ENCODE measurements at regions not wholly inside any gene's neighbourhood (a gene's known extent, or its start where the extent isn't known, plus 50 kb on each side); places are given as distances from the start of the nearest gene placed in this dataset.

DNA sequence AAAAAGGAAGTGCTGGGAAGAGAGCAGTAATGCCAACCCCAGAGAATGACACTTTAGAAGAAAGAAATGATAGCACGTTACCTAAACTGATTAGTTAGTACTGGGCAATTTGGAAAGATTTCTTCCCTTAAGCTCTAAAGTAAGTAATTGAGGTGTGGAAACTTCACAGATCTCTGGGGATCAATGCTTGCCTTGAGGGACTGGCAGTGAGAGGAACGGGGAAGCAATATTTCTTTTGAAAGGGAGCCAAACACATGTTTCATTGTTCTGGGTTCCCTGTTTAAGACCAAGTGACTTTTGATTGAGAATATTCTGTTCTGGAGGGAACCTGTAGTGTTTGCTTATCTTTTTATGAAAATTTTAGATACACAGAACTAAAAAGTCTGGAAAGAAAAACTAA is 190.5 kb downstream of the NDFIP2 start:
- Histone ChIP-seq H3K27me3 (no peaks in the 10 kb centered on the region), H3K9me3 (no peaks in the 10 kb centered on the region), H3K36me3 (no peaks in the 10 kb centered on the region), H3K27ac (replicated peaks in 1 of 4) (no peak overlapping the region), H3K4me1 (peaks cover 13 to 28% (median 17%) of the 10 kb centered on the region in 4 donors), H3K4me3 (no peak overlapping the region)
- DNase-seq (ENCODE audit: extremely low spot score), result no peak
- intact Hi-C loops (cut with DNase I), result loop anchor here (10.0 kb wide), 1 partner anchor 673 kb away; the partner anchor contains the start of gene SPRY2
- 38% methylated on average over 2 of the region's 2 CpGs for WGBS
- TF ChIP-seq POLR2A (IDR thresholded peaks at IDR 0.05; ENCODE audit: low read depth) (no peak), EP300 (IDR thresholded peaks at IDR 0.05) (no peak), POLR2AphosphoS5 (IDR thresholded peaks at IDR 0.05) (no peak)
- TF ChIP-seq, protein P1, sequence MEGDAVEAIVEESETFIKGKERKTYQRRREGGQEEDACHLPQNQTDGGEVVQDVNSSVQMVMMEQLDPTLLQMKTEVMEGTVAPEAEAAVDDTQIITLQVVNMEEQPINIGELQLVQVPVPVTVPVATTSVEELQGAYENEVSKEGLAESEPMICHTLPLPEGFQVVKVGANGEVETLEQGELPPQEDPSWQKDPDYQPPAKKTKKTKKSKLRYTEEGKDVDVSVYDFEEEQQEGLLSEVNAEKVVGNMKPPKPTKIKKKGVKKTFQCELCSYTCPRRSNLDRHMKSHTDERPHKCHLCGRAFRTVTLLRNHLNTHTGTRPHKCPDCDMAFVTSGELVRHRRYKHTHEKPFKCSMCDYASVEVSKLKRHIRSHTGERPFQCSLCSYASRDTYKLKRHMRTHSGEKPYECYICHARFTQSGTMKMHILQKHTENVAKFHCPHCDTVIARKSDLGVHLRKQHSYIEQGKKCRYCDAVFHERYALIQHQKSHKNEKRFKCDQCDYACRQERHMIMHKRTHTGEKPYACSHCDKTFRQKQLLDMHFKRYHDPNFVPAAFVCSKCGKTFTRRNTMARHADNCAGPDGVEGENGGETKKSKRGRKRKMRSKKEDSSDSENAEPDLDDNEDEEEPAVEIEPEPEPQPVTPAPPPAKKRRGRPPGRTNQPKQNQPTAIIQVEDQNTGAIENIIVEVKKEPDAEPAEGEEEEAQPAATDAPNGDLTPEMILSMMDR (IDR thresholded peaks at IDR 0.05), result no peak

DNA sequence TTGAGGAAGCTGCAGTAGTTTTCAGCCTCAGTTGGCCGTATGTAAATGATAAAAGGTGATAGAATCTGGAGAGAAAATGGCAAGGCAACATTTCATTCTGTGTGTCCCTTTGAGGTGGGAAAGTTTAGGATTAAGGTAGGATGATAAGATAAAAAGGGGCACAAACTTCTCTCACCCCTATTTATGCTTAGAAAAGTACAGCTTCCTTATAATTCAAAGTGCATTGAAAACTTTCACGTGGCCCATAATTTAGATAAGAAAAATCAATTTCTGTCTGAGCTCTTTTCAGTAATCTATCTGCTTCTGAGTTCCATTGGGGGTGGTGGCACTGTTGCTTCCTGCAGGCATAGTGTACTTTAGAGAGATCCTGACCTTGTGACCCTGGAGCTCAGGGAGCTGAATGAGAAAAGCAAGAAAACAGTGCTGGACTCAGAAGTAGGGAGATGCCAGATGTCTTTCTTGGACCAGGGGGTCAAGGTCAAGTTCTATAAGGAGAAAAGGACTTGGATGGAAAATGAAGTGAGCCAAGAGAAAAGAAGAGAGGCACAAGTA is 187.3 kb downstream of the NDFIP2 start:
- Histone ChIP-seq H3K27me3 (no peaks in the 10 kb centered on the region), H3K4me3 (no peak overlapping the region), H3K9me3 (no peaks in the 10 kb centered on the region), H3K36me3 (no peaks in the 10 kb centered on the region), H3K4me1 (peaks cover 6 to 18% (median 13%) of the 10 kb centered on the region in 4 donors), H3K27ac (replicated peaks in 1 of 4) (no peak overlapping the region)
- intact Hi-C loops (cut with DNase I), result no loop called here
- TF ChIP-seq POLR2A (IDR thresholded peaks at IDR 0.05; ENCODE audit: low read depth) (no peak), POLR2AphosphoS5 (IDR thresholded peaks at IDR 0.05) (no peak), EP300 (IDR thresholded peaks at IDR 0.05) (no peak)
- TF ChIP-seq, protein P1 (IDR thresholded peaks at IDR 0.05), result no peak
- 76% methylated on average over 2 of the region's 2 CpGs for WGBS
- no peak for DNase-seq (ENCODE audit: extremely low spot score)

DNA sequence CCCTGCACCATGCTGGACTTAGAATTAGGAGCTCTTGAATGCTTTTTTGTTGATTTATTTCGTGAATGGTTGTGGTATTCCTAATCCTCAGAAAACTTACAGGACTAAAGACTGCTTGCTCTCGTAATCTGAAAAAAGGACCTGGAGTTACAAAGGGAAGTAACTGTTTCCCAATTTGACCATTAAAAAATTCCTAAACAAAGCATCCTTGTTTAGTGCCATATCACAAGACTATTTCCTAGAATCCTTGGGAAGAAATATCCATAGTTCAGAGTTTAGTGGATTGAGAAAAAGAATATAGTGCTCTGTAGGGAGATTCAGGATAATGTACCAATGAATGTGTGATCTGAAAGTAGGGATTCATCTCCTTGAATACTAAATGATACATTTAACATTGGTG is 186.8 kb downstream of the NDFIP2 start:
- intact Hi-C loops (cut with DNase I), result no loop called here
- WGBS, result 89% methylated on average over 2 of the region's 2 CpGs

DNA sequence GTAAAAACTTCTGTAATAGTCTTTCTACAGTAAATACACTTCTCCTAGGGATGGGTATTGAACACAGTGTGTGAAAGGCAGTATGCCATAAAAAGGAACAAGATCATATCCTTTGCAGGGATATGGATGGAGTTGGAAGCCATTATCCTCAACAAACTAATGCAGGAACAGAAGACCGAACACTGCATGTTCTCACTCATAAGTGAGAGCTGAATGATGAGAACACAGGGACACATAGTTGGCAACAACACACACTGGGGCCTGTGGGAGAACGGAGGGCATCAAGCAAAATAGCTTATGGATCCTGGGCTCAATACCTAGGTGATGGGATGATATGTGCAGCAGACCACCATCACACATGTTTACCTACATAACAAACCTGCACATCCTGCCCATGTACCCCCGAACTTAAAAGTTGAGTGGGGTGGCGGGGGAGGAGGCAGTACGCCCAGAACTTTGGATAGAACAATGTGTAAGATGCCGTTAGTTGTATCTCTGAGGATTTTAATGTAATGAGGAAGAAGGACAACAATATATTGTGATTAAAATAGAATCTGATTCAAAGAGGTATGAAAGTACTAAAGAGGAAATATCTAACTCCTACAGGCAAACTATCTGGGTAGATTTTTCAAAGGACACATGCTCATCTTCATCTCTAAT is 183.2 kb downstream of the NDFIP2 start:
- Histone ChIP-seq H3K9me3 (no peaks in the 10 kb centered on the region), H3K27ac (replicated peaks in 1 of 4) (no peak overlapping the region), H3K36me3 (no peaks in the 10 kb centered on the region), H3K4me3 (no peak overlapping the region), H3K4me1 (peaks cover under 1 to 20% (median 6%) of the 10 kb centered on the region in 4 donors), H3K27me3 (no peaks in the 10 kb centered on the region)
- no peak for DNase-seq (ENCODE audit: extremely low spot score)
- TF ChIP-seq EP300 (IDR thresholded peaks at IDR 0.05), result no peak
- no peak for TF ChIP-seq POLR2A (IDR thresholded peaks at IDR 0.05; ENCODE audit: low read depth)
- TF ChIP-seq, protein P1 (IDR thresholded peaks at IDR 0.05), result no peak
- TF ChIP-seq POLR2AphosphoS5 (IDR thresholded peaks at IDR 0.05), result no peak
- intact Hi-C loops (cut with DNase I), result no loop called here
- 69% methylated on average over 6 of the region's 6 CpGs for WGBS

More for the DNA sequence above, 186.8 kb downstream of the NDFIP2 start:
- H3K27ac ChIP-seq (replicated peaks in 1 of 4), result no peak overlapping the region
- no peaks in the 10 kb centered on the region for H3K9me3 ChIP-seq
- DNase-seq (ENCODE audit: extremely low spot score), result no peak
- TF ChIP-seq POLR2AphosphoS5 (IDR thresholded peaks at IDR 0.05) (no peak), EP300 (IDR thresholded peaks at IDR 0.05) (no peak), POLR2A (IDR thresholded peaks at IDR 0.05; ENCODE audit: low read depth) (no peak)
- TF ChIP-seq, protein P1 (IDR thresholded peaks at IDR 0.05), result no peak
- H3K4me3 ChIP-seq, result no peak overlapping the region
- H3K36me3 ChIP-seq, result no peaks in the 10 kb centered on the region
- H3K27me3 ChIP-seq, result no peaks in the 10 kb centered on the region
- H3K4me1 ChIP-seq, result peaks cover under 1 to 16% (median 9%) of the 10 kb centered on the region in 4 donors

Measured in esophagus muscularis mucosa (tissue), 4 donors.